ENCODE measurements at regions not wholly inside any gene's neighbourhood (a gene's known extent, or its start where the extent isn't known, plus 50 kb on each side); places are given as distances from the start of the nearest gene placed in this dataset.
"Not testable (repeated sequence)": the region's sequence is repeated elsewhere in the genome, so short reads cannot be mapped to it uniquely, and the experiment has no call there.

DNA sequence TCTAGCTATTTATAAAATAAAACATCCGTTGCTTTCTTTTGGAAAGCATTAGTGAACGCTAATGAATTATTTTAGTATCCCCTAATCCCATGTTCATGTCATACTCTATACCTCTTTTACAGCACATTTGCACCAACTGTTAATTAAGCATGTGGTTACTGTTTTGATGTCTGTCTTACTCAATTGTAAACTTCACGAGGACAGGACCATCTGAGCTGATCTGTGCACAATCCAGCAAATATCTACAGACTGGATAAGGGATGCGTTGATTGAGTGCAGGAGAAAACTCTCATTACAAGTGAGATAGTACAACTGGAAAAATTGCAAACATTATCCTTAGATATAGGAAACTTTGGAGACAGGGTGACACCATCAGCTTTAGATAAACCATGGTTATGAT lies 201.1 kb downstream of the PCDH20 start:
- no peak for FAIRE-seq

GRCh38 chr13:61205898-61206297 lies 209.8 kb downstream of the PCDH20 start:
- not testable (repeated sequence) for FAIRE-seq

DNA sequence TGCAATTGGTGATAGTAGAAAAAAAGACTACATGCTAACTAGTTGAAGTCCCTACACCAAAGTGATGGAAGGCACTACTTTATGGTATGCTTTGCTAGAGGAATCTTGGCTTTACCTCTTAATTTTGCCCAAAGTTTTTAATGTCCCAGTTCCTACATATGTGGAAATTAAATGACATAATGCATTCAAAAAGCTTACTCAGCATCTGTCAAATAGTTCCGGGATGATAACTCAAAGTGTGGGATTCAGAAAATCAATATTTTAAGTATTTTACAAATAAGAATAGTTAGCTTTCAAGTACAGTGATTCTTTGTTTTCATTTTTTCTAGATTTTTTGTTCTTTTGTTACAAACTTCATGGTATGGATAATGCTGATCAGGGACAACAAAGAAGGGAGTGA lies 211.6 kb downstream of the PCDH20 start:
- no peak for FAIRE-seq

GRCh38 chr13:61202042-61202441 lies 213.6 kb downstream of the PCDH20 start:
- FAIRE-seq = no peak

- no peak for FAIRE-seq
These were observed 222.8 kb downstream of the PCDH20 start for GRCh38 chr13:61192826-61193225.

DNA sequence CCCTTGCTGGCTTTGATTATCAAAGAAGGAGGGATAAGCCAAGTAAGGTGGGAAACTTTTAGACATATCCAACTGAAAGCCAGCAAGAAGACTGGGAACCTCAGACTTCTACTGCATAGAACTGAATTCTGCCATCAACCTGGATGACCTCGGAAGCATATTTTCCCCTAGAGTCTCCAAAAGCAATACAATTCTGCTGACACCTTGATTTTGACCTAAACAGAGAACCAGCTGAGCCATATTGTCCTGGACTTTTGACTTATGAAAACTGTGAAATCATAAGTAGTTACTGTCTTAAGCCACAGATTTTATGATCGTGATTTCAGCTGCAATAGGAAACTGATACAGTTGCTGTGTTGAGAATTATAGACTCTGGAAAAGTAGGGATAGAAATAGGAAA lies 227.6 kb downstream of the PCDH20 start:
- no peak for FAIRE-seq

GRCh38 chr13:61187471-61187870 lies 228.2 kb downstream of the PCDH20 start:
- FAIRE-seq = no peak

- no peak for FAIRE-seq
These were observed 232.0 kb downstream of the PCDH20 start for GRCh38 chr13:61183670-61184069.

- no peak for FAIRE-seq
These were observed 235.4 kb downstream of the PCDH20 start for GRCh38 chr13:61180234-61180633.

DNA sequence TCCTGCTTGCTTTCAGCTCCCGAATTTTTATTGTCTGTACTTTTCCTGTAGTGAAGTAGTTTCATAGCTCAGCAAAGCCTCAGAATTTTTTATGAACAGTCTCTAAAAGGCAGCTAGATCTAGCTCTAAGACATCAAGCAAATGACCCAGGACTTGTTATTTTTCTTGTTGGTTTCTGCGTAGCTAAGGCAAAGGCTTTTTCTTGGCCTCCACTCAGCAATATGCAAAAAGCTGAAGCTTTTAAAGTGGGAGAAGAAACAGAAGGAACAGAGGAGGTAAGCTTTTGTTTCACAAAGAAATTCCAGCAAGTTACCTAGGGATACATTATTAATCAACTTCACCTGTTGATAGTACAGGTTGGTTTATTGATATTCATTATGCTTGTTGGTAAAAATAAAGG lies 235.9 kb downstream of the PCDH20 start:
- FAIRE-seq = no peak

- FAIRE-seq = no peak
These were observed 244.8 kb downstream of the PCDH20 start for GRCh38 chr13:61170856-61171255.

- no peak for FAIRE-seq
These were observed 253.0 kb downstream of the PCDH20 start for GRCh38 chr13:61162636-61163035.

DNA sequence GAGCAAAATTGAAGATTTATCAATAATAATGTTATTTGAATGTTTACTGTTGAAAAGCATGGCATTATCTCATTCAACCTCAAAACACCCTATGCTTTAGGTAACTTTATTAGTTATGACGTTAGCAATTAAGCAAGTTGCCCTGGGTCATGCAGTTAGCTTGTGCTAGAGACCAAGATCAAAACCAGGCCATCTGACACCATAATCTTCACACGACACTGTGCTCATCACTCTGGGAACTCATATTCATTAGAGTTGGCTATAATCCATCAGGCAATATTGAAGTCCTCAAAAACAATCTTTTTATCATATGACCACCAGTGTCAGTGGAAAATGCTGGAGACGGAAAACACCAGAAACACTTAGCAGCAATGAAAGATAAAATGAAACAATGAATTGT lies 253.5 kb downstream of the PCDH20 start:
- no peak for FAIRE-seq

- no peak for FAIRE-seq
These were observed 258.9 kb downstream of the PCDH20 start for GRCh38 chr13:61156753-61157152.

- FAIRE-seq = no peak
These were observed 264.6 kb downstream of the PCDH20 start for GRCh38 chr13:61151062-61151461.

DNA sequence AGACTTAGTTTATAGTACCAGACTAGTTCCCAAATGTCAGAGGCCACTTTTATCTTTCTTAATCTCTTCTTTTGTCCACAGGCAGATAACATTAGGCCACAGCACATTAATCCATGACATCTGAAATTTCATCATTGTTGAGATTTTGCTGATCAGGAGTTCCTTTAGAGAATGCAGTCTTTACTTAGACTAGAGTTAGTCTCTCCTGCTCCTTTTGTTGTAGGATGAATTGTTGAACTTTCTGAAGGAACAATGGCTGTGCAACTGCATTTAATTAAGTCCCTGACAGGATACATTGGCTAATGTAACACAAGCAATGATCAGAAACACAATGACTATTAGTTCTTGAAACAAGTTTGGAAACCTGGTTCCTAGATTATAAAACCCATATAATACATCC lies 266.3 kb downstream of the PCDH20 start:
- no peak for FAIRE-seq

GRCh38 chr13:61148691-61149315 lies 266.8 kb downstream of the PCDH20 start:
- no peak for FAIRE-seq

GRCh38 chr13:61148211-61148610 lies 267.4 kb downstream of the PCDH20 start:
- no peak for FAIRE-seq

DNA sequence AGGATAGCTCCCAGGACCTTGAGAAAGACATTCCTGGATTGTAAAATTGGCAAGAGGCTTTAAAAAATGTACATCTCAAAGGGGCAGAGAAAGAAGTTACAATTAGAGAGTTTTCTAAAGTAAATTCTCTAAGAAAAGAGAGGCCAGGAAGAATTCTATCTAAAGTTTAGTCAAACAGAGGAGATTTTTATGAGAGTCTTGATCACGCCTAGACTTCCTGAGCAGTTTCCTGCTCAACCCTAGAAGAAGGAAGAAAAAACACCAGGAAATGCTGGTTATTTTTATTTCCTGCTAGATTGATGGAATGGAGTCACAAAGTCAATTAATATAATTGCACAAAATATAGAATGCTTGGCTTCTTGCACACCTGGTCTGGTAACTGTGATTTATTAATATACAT lies 269.1 kb downstream of the PCDH20 start:
- no peak for FAIRE-seq

GRCh38 chr13:61146158-61146557 lies 269.5 kb downstream of the PCDH20 start:
- no peak for FAIRE-seq

GRCh38 chr13:61144834-61145593 lies 270.6 kb downstream of the PCDH20 start:
- no peak for FAIRE-seq

- FAIRE-seq = no peak
These were observed 271.3 kb downstream of the PCDH20 start for GRCh38 chr13:61144301-61144700.

- FAIRE-seq = no peak
These were observed 273.1 kb downstream of the PCDH20 start for GRCh38 chr13:61142506-61142905.

- FAIRE-seq = no peak
These were observed 276.8 kb downstream of the PCDH20 start for GRCh38 chr13:61138857-61139256.

DNA sequence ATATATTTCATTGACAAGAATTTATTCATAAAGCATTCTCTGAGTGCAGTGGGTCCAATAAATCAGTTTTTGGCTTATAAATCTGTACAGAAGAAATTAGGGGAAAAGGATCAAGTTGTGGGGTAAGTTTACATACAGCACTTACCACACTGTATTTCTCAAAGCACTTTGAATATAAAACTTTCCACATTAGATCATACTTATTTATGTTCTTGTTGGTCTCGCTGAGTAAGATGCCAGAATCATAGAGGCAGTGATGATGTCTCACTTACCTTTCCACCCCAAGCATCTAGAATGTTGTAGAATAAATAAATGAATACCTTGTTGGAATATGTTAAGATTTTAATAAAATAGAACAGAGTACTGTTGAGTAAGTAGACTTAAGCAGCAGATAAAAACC lies 279.1 kb downstream of the PCDH20 start:
- no peak for FAIRE-seq
